ENCODE measurements at regions not wholly inside any gene's neighbourhood (a gene's known extent, or its start where the extent isn't known, plus 50 kb on each side); places are given as distances from the start of the nearest gene placed in this dataset.

GRCh38 chr4:156677131-156677531 lies 294.5 kb downstream of the PDGFC start:
- Histone ChIP-seq H3K9me3 (no peaks in the 10 kb centered on the region), H3K27ac (no peak overlapping the region), H3K4me1 (no peaks in the 10 kb centered on the region), H3K27me3 (no peaks in the 10 kb centered on the region), H3K36me3 (no peaks in the 10 kb centered on the region), H3K4me3 (no peak overlapping the region)
- TF ChIP-seq CTCF (IDR thresholded peaks at IDR 0.05) (no peak), POLR2AphosphoS5 (IDR thresholded peaks at IDR 0.05; ENCODE audit: insufficient read depth in 1 of 2, low read depth in 1 of 2) (no peak), POLR2A (IDR thresholded peaks at IDR 0.05) (no peak)
- intact Hi-C loops (cut with DNase I) = no loop called here
- DNase-seq (ENCODE audit: extremely low spot score in 2 of 2) = no peak

GRCh38 chr4:156676116-156676851 lies 295.3 kb downstream of the PDGFC start:
- intact Hi-C loops (cut with DNase I) = no loop called here
- DNase-seq (ENCODE audit: extremely low spot score in 2 of 2) = no peak
- Histone ChIP-seq H3K4me1 (no peaks in the 10 kb centered on the region), H3K4me3 (no peak overlapping the region), H3K27ac (no peak overlapping the region), H3K27me3 (no peaks in the 10 kb centered on the region), H3K9me3 (no peaks in the 10 kb centered on the region), H3K36me3 (no peaks in the 10 kb centered on the region)
- TF ChIP-seq CTCF (IDR thresholded peaks at IDR 0.05) (no peak), POLR2A (IDR thresholded peaks at IDR 0.05) (no peak)

- intact Hi-C loops (cut with DNase I) = no loop called here
- H3K27me3 ChIP-seq = no peaks in the 10 kb centered on the region
- peak overlapping the region in 1 of 2 donors; percentile 1 for H3K4me3 ChIP-seq
- no peak for DNase-seq (ENCODE audit: extremely low spot score in 2 of 2)
- TF ChIP-seq POLR2AphosphoS5 (IDR thresholded peaks at IDR 0.05; ENCODE audit: insufficient read depth in 1 of 2, low read depth in 1 of 2) (no peak), POLR2A (IDR thresholded peaks at IDR 0.05) (no peak), CTCF (IDR thresholded peaks at IDR 0.05) (no peak)
- H3K4me1 ChIP-seq = no peaks in the 10 kb centered on the region
- H3K27ac ChIP-seq = no peak overlapping the region
- H3K9me3 ChIP-seq = no peaks in the 10 kb centered on the region
- no peaks in the 10 kb centered on the region for H3K36me3 ChIP-seq
These were observed 298.1 kb downstream of the PDGFC start for GRCh38 chr4:156673483-156673882.

GRCh38 chr4:156672492-156673305 lies 298.9 kb downstream of the PDGFC start:
- DNase-seq (ENCODE audit: extremely low spot score in 2 of 2) = no peak
- H3K36me3 ChIP-seq = no peaks in the 10 kb centered on the region
- intact Hi-C loops (cut with DNase I) = no loop called here
- no peaks in the 10 kb centered on the region for H3K9me3 ChIP-seq
- H3K4me1 ChIP-seq = no peaks in the 10 kb centered on the region
- no peak for TF ChIP-seq POLR2A (IDR thresholded peaks at IDR 0.05)
- no peak for TF ChIP-seq CTCF (IDR thresholded peaks at IDR 0.05)
- TF ChIP-seq POLR2AphosphoS5 (IDR thresholded peaks at IDR 0.05; ENCODE audit: insufficient read depth in 1 of 2, low read depth in 1 of 2) = no peak
- peak overlapping the region in 1 of 2 donors; percentile 1 for H3K4me3 ChIP-seq
- no peaks in the 10 kb centered on the region for H3K27me3 ChIP-seq
- no peak overlapping the region for H3K27ac ChIP-seq
